Fibroblast of lung (primary cell): ENCODE measurements at regions not wholly inside any gene's neighbourhood (a gene's known extent, or its start where the extent isn't known, plus 50 kb on each side); places are given as distances from the start of the nearest gene placed in this dataset.

Experiments
- EZH2 ChIP-seq: IDR thresholded peaks from 2 replicates; pipeline ENCODE4 v1.5.1; 2012; ENCODE audit warnings: low read length, control low read depth, mild to moderate bottlenecking; ENCODE audit errors: missing control alignments
- TF ChIP-seq, protein P1 (sequence below), 2 donors: IDR thresholded peaks in 1 of 2; conservative IDR thresholded peaks in 1 of 2; 1 replicate in 1 of 2; 2 replicates in 1 of 2; pipeline ENCODE4 v1.5.1; 2011 to 2012; ENCODE audit warnings: low read length in 2 of 2, control low read depth in 1 of 2, inconsistent platforms in 1 of 2, low read depth in 1 of 2, mild to moderate bottlenecking in 1 of 2

DNA sequence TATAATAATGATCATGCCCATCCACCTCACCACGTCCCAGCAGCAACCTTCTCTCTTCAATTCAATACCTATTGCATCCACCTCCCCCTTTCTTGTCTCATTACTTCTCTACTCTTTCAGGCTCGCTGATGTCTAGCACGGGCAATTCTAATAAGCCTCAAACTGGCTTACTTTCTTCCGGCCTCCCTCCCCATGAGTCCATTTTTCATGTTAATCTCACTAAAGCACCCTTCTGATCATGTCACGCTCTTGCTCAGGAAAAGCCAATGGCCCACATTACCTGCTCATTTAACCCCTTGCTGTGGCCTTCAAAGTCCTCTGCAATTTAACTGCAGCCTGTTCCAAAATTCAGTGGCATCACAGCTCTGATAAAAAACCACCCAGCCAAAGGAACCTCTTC is 105.1 kb downstream of the UTRN start:
- TF ChIP-seq, protein P1, sequence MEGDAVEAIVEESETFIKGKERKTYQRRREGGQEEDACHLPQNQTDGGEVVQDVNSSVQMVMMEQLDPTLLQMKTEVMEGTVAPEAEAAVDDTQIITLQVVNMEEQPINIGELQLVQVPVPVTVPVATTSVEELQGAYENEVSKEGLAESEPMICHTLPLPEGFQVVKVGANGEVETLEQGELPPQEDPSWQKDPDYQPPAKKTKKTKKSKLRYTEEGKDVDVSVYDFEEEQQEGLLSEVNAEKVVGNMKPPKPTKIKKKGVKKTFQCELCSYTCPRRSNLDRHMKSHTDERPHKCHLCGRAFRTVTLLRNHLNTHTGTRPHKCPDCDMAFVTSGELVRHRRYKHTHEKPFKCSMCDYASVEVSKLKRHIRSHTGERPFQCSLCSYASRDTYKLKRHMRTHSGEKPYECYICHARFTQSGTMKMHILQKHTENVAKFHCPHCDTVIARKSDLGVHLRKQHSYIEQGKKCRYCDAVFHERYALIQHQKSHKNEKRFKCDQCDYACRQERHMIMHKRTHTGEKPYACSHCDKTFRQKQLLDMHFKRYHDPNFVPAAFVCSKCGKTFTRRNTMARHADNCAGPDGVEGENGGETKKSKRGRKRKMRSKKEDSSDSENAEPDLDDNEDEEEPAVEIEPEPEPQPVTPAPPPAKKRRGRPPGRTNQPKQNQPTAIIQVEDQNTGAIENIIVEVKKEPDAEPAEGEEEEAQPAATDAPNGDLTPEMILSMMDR (conservative IDR thresholded peaks at IDR 0.05 in 1 of 2, IDR thresholded peaks at IDR 0.05 in 1 of 2; ENCODE audit: low read depth in 1 of 2, low read length in 2 of 2), result no peak
- TF ChIP-seq EZH2, result no peak
